ENCODE measurements at regions not wholly inside any gene's neighbourhood (a gene's known extent, or its start where the extent isn't known, plus 50 kb on each side); places are given as distances from the start of the nearest gene placed in this dataset.
"Not testable (repeated sequence)": the region's sequence is repeated elsewhere in the genome, so short reads cannot be mapped to it uniquely, and the experiment has no call there.

DNA sequence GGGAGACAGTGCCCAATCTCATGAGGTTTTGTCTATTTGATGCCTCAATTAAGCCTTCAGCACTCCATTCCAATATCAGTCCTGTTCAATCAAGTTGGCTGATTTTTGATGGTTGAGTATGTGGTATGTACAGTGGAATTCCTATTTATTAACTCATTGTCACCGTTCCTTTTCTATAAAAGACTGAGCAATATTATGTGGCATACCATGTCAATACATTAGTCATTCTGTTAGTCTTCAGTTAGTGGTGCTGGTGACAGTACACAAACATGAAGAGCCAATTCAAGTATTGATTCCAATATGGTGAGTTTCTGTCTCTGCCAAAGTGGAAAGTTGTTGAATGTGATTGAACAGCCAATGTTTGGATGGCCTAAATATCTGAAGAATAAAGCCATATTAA, 1343.9 kb downstream of the SUCLG1 start:
- no peak overlapping the region for H3K4me3 ChIP-seq (ENCODE audit: low read depth, low read length)
- TF ChIP-seq, protein P1, sequence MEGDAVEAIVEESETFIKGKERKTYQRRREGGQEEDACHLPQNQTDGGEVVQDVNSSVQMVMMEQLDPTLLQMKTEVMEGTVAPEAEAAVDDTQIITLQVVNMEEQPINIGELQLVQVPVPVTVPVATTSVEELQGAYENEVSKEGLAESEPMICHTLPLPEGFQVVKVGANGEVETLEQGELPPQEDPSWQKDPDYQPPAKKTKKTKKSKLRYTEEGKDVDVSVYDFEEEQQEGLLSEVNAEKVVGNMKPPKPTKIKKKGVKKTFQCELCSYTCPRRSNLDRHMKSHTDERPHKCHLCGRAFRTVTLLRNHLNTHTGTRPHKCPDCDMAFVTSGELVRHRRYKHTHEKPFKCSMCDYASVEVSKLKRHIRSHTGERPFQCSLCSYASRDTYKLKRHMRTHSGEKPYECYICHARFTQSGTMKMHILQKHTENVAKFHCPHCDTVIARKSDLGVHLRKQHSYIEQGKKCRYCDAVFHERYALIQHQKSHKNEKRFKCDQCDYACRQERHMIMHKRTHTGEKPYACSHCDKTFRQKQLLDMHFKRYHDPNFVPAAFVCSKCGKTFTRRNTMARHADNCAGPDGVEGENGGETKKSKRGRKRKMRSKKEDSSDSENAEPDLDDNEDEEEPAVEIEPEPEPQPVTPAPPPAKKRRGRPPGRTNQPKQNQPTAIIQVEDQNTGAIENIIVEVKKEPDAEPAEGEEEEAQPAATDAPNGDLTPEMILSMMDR (IDR thresholded peaks at IDR 0.05; ENCODE audit: low read depth, low read length) = no peak

DNA sequence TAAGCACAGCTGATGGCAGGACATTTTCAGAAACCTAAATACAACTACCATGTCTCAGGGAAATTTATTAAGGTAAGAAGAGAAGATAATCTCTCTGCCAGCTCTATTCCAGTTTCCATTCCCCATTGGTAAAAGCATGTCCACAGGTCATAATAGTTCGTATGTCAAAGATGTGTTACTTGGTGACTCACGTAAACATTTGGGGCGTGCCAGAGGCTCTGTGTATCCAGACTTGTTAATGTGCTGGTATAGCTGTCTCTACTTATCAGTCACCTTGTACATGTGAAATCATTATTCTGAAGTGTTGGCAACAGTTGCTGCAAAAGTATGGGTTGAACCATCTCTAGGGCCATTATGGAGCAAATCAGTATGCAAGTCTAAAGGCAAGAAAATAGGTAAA, 1345.1 kb downstream of the SUCLG1 start:
- TF ChIP-seq, protein P1 (IDR thresholded peaks at IDR 0.05; ENCODE audit: low read depth, low read length) = no peak
- H3K4me3 ChIP-seq (ENCODE audit: low read depth, low read length) = no peak overlapping the region

DNA sequence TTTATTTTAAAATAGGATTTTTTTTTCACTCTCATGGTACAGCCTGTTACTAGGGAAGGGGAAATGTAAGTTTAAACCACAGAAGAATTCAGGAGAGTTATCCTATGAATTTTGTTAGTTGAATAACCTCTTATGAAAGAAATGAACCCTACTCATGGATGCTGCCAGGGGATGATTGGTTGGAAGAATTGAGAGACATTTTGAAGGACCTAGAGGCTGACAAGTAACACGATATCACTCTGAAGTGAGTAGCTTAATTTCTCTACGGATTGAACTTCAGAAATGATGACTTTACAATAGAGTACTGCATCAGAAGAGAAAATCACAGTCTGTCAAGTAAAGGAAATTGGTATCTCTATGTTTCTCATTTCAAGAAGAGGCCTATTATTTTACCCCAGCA, 1346.2 kb downstream of the SUCLG1 start:
- H3K4me3 ChIP-seq (ENCODE audit: low read depth, low read length) = no peak overlapping the region
- TF ChIP-seq, protein P1 (IDR thresholded peaks at IDR 0.05; ENCODE audit: low read depth, low read length) = no peak

DNA sequence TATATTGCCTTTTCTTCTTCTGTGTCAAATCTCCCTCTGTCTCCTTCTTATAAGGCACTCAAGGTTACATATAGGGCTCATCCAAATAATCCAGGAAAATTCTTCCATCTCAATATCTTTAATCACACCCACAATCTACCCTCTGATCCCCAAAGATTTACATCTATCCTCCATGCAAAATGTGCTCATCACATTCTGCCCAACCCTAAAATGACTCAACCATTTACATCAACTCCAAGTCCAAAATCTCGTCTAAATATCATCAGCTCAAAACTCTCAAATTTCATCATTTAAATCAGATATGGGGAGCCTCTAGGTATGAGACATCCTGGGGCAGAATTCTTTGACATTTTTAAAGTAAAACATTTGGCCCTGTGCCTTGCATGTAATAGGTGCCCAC, 1349.8 kb downstream of the SUCLG1 start:
- TF ChIP-seq, protein P1 (IDR thresholded peaks at IDR 0.05; ENCODE audit: low read depth, low read length) = no peak
- no peak overlapping the region for H3K4me3 ChIP-seq (ENCODE audit: low read depth, low read length)

DNA sequence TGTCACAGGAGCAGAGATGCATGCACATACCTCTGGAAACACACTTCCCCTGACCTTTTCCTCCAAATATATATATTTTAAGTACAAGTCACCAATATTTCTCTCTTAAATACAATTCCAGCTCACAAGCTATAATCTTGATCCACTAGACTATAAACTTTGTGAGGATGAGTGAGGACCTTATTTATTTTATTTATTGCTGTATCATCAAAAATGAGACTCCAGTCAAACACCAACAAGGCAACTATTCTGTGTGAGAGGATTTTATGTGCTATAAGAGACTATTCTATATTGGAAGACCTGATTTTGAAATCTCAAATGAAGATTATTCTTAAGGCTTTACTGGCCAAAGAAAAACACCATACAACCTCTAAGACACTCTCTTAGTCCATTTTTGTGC, 1352.2 kb downstream of the SUCLG1 start:
- TF ChIP-seq, protein P1 (IDR thresholded peaks at IDR 0.05; ENCODE audit: low read depth, low read length) = no peak
- H3K4me3 ChIP-seq (ENCODE audit: low read depth, low read length) = no peak overlapping the region

DNA sequence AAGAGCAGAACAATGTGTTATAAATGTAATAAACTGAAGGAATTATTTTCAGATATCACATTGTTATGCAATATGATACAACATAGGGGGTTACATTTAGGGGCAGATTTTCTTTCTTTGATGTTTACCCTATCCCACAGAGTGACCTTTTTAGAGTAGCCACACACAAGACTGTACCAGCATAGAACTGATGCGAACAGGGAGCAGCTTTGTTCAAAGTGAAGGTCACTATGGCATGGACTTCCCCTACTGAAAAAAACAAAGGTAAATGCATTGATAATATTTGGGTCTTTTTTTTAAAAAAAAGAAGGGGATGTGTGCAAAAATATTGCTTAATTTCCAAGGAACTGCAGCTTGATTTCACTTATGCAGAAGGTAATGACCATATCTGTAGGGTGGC, 1354.9 kb downstream of the SUCLG1 start:
- TF ChIP-seq, protein P1 (IDR thresholded peaks at IDR 0.05; ENCODE audit: low read depth, low read length) = no peak

DNA sequence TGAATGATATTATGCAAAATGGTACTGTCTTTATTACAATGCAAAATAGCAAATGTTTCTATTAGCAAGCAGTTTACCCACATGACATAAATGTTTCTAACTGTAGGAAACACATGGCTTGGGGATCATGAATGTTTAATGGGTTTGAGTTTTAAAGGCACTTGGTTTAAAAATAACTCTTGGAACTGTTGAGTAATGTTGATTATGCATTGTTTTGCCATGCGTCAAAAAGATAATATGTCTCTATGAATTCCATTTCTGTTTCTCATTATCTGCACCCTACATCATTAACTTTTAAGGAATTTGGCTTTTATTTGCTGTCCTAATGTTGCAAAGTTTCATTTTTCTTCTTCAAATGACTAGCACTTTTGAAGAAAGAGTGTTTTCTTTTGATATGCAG, 1355.5 kb downstream of the SUCLG1 start:
- TF ChIP-seq, protein P1 (IDR thresholded peaks at IDR 0.05; ENCODE audit: low read depth, low read length) = no peak
- H3K4me3 ChIP-seq (ENCODE audit: low read depth, low read length) = no peak overlapping the region

More for the DNA sequence above, 1354.9 kb downstream of the SUCLG1 start:
- H3K4me3 ChIP-seq (ENCODE audit: low read depth, low read length) = no peak overlapping the region

DNA sequence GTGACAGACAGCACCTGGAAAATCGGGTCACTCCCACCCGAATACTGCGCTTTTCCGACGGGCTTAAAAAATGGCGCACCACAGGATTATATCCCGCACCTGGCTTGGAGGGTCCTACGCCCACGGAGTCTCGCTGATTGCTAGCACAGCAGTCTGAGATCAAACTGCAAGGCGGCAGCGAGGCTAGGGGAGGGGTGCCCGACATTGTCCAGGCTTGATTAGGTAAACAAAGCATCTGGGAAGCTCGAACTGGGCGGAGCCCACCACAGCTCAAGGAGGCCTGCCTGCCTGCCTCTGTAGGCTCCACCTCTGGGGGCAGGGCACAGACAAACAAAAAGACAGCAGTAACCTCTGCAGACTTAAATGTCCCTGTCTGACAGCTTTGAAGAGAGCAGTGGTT, 1370.0 kb downstream of the SUCLG1 start:
- H3K4me3 ChIP-seq (ENCODE audit: low read depth, low read length) = not testable (repeated sequence)
